ENCODE measurements at regions not wholly inside any gene's neighbourhood (a gene's known extent, or its start where the extent isn't known, plus 50 kb on each side); places are given as distances from the start of the nearest gene placed in this dataset.

- DNase-seq (ENCODE audit: low read depth in 1 of 2, low spot score in 2 of 2): no peak
- no peak overlapping the region for H2BK120ac ChIP-seq (replicated peaks; ENCODE audit: low read depth, low read length)
- no peaks in the 10 kb centered on the region for H3K23me2 ChIP-seq (ENCODE audit: low read depth, low read length)
- H3K18ac ChIP-seq (ENCODE audit: extremely low read depth, low read length): no peak overlapping the region
- no peak overlapping the region for H3K4me2 ChIP-seq (ENCODE audit: insufficient read depth in 1 of 2, low read depth in 2 of 2, low read length in 2 of 2)
- H3K9me3 ChIP-seq (ENCODE audit: insufficient read depth in 2 of 2, low read depth in 1 of 2, low read length in 1 of 2): no peaks in the 10 kb centered on the region
- H4K5ac ChIP-seq (ENCODE audit: insufficient read length, low read depth, low read length): no peak overlapping the region
- H2AK5ac ChIP-seq (ENCODE audit: low read depth, low read length): no peak overlapping the region
- H2BK5ac ChIP-seq (ENCODE audit: low read depth, low read length): no peak overlapping the region
- H2BK20ac ChIP-seq (ENCODE audit: low read length): no peak overlapping the region
- H3K4ac ChIP-seq (replicated peaks; ENCODE audit: insufficient read length, low read depth, low read length): no peak overlapping the region
- no peak overlapping the region for H3K9ac ChIP-seq (replicated peaks in 1 of 4; ENCODE audit: extremely low read depth in 1 of 4, low read depth in 3 of 4, low read length in 3 of 4)
- no peak overlapping the region for H3K14ac ChIP-seq (ENCODE audit: insufficient read length)
- no peaks in the 10 kb centered on the region for H3K79me1 ChIP-seq (ENCODE audit: low read depth, low read length)
- no peak overlapping the region for H3K27ac ChIP-seq (ENCODE audit: low read depth, low read length)
- H2BK12ac ChIP-seq (ENCODE audit: low read depth, low read length): no peak overlapping the region
- H3K27me3 ChIP-seq (replicated peaks in 1 of 4; ENCODE audit: control insufficient read depth in 3 of 4, extremely low read depth in 1 of 4, insufficient read depth in 3 of 4, low read length in 3 of 4): no peaks in the 10 kb centered on the region
- POLR2A ChIA-PET (ENCODE audit: partially characterized antibody): no interaction called here
- 0 out of 2 replicates have a peak overlapping the region, but pooled peaks have one; percentile 56 for H2AFZ ChIP-seq (ENCODE audit: low read length)
- H3K36me3 ChIP-seq (ENCODE audit: control insufficient read depth in 2 of 4, insufficient read depth in 4 of 4, low read length in 3 of 4): no peaks in the 10 kb centered on the region
- no peaks in the 10 kb centered on the region for H4K20me1 ChIP-seq (replicated peaks in 1 of 2; ENCODE audit: control insufficient read depth in 1 of 2, insufficient read depth in 2 of 2, low read length in 2 of 2)
- CTCF ChIA-PET (ENCODE audit: partially characterized antibody): no interaction called here
- H3K4me1 ChIP-seq (replicated peaks in 1 of 4; ENCODE audit: control insufficient read depth in 3 of 4, insufficient read depth in 4 of 4, low read length in 3 of 4): peaks cover 0 to 4% (median 0%) of the 10 kb centered on the region in 4 experiments; a peak in 1 of 7 replicates
- no peak overlapping the region for H4K8ac ChIP-seq (ENCODE audit: extremely low read depth, insufficient read depth, low read length)
- WGBS, 2 experiments (ENCODE audit: extremely low coverage in 1 of 2, insufficient coverage in 1 of 2, insufficient read length in 1 of 2, insufficient replicate concordance in 2 of 2, low coverage in 1 of 2, low lambda C conversion rate in 2 of 2, missing lambda C conversion rate in 1 of 2): 84% methylated on average over 3 of the region's 3 CpGs; no CpG with 5 or more reads in 1 of the 2 experiments
- no peaks in the 10 kb centered on the region for H3K79me2 ChIP-seq (ENCODE audit: control insufficient read depth in 1 of 2, insufficient read depth in 2 of 2, low read length in 2 of 2)
- no peak overlapping the region for H2BK15ac ChIP-seq (ENCODE audit: low read length)
- no peak for FAIRE-seq
- no peak overlapping the region for H3K56ac ChIP-seq (replicated peaks; ENCODE audit: insufficient read length, low read depth, low read length)
- H4K91ac ChIP-seq (replicated peaks; ENCODE audit: insufficient read length, low read length): no peak overlapping the region
- no peak overlapping the region for H3K4me3 ChIP-seq (ENCODE audit: extremely low read depth in 1 of 4, insufficient read depth in 2 of 4, low read depth in 3 of 4, low read length in 4 of 4)
- no peak overlapping the region for H3K23ac ChIP-seq (ENCODE audit: insufficient read length)
- TF ChIP-seq FOSL1 (IDR thresholded peaks at IDR 0.05; ENCODE audit: insufficient read depth, low read depth, low read length) (no peak), RXRA (IDR thresholded peaks at IDR 0.05; ENCODE audit: insufficient read depth, low read depth, low read length) (no peak), JUN (IDR thresholded peaks at IDR 0.05; ENCODE audit: low read depth, low read length) (no peak), ZNF274 (IDR thresholded peaks at IDR 0.05; ENCODE audit: borderline replicate concordance, extremely low read depth, low read length) (no peak), JUND (IDR thresholded peaks at IDR 0.05; ENCODE audit: low read length) (no peak), NRF1 (IDR thresholded peaks at IDR 0.05; ENCODE audit: low read depth, low read length) (no peak), MAFK (IDR thresholded peaks at IDR 0.05; ENCODE audit: low read depth, low read length) (no peak), SP2 (IDR thresholded peaks at IDR 0.05; ENCODE audit: low read length) (no peak), CTCF (IDR thresholded peaks at IDR 0.05; ENCODE audit: control extremely low read depth in 1 of 3, insufficient read depth in 1 of 3, low read depth in 1 of 3, low read length in 3 of 3) (no peak), ATF2 (IDR thresholded peaks at IDR 0.05; ENCODE audit: low read length) (no peak), SIRT6 (IDR thresholded peaks at IDR 0.05; ENCODE audit: low read length) (no peak)
These were observed 1018.8 kb upstream of the FANCL start for GRCh38 chr2:59259913-59260312.
